GM23248 (cell line): ENCODE measurements at regions not wholly inside any gene's neighbourhood (a gene's known extent, or its start where the extent isn't known, plus 50 kb on each side); places are given as distances from the start of the nearest gene placed in this dataset.

Experiments used
- EZH2 ChIP-seq: fragments of 200-600 bp; sonication (generic); IDR thresholded peaks from 2 replicates; pipeline ENCODE4 v1.6.1; 2018; ENCODE audit warnings: antibody characterized with exemption, mild to moderate bottlenecking; ENCODE audit not compliant: insufficient read depth, poor library complexity, severe bottlenecking
- EZH2phosphoT487 ChIP-seq: fragments of 200-600 bp; sonication (generic); IDR thresholded peaks from 2 replicates; pipeline ENCODE4 v1.6.1; 2018; ENCODE audit warnings: antibody characterized with exemption, moderate library complexity, mild to moderate bottlenecking, low read depth; ENCODE audit not compliant: insufficient read depth

- no peak for TF ChIP-seq EZH2phosphoT487
- TF ChIP-seq EZH2, result no peak
Observed at GRCh38 chr13:73390100-73390499, 331.3 kb downstream of the KLF5 start.
